IMR-90 (cell line): ENCODE measurements at regions not wholly inside any gene's neighbourhood (a gene's known extent, or its start where the extent isn't known, plus 50 kb on each side); places are given as distances from the start of the nearest gene placed in this dataset.

Experiments
- ATAC-seq: fragments of 200-7000 bp; cut with Tn5 transposase; 2 replicates; pipeline ENCODE4 v1.9.1; 2020; ENCODE audit warnings: low read depth, mild to moderate bottlenecking, moderate library complexity
- BruUV-seq: library from RNA; stranded (reverse); fragments of 400-500 nt; replicated peaks from 2 replicates; lab custom pipeline; 2021; lab: Mats Ljungman, UMichigan
- CTCF ChIA-PET: fragments of 300-600 bp; formaldehyde crosslinking; extraction: SDS; loops from one replicate; lab custom pipeline; 2021; ENCODE audit warnings: antibody characterized with exemption; lab: Yijun Ruan, JAX
- POLR2A ChIA-PET: fragments of 300-600 bp; sonication (Branson Sonifier 250); formaldehyde crosslinking; loops from one replicate; lab custom pipeline; 2022; ENCODE audit warnings: antibody characterized with exemption; ENCODE audit not compliant: unreplicated experiment; lab: Charles Lee
- DNase-seq: peaks from one replicate; pipeline ENCODE4 v3.0.0; 2013
- H2AFZ ChIP-seq: replicated peaks from 2 replicates; pipeline ENCODE3; 2013; ENCODE audit warnings: low read length, mild to moderate bottlenecking; ENCODE audit not compliant: poor library complexity
- H2AK5ac ChIP-seq: 2 replicates; pipeline ENCODE4 v1.6.1; 2013; ENCODE audit warnings: low read depth, low read length, inconsistent platforms
- H2AK9ac ChIP-seq: replicated peaks from 2 replicates; pipeline ENCODE3; 2013; ENCODE audit warnings: mild to moderate bottlenecking, low read depth, low read length, moderate library complexity; ENCODE audit not compliant: poor library complexity
- H2BK120ac ChIP-seq: 2 replicates; pipeline ENCODE4 v1.6.1; 2013; ENCODE audit warnings: low read depth, low read length, inconsistent platforms
- H2BK15ac ChIP-seq: 3 replicates; pipeline ENCODE4 v1.6.1; 2013; ENCODE audit warnings: low read depth, low read length, inconsistent platforms
- H2BK20ac ChIP-seq: 2 replicates; pipeline ENCODE4 v1.6.1; 2013; ENCODE audit warnings: low read depth, mild to moderate bottlenecking, inconsistent platforms, low read length, moderate library complexity
- H2BK5ac ChIP-seq: 2 replicates; pipeline ENCODE4 v1.6.1; 2013; ENCODE audit warnings: mild to moderate bottlenecking, low read depth, low read length, inconsistent platforms; ENCODE audit not compliant: poor library complexity, severe bottlenecking
- H3K14ac ChIP-seq: replicated peaks from 2 replicates; pipeline ENCODE4 v1.6.1; 2013; ENCODE audit warnings: low read depth, low read length, inconsistent platforms
- H3K18ac ChIP-seq: 2 replicates; pipeline ENCODE4 v1.6.1; 2013; ENCODE audit warnings: low read depth, low read length, control low read depth
- H3K23ac ChIP-seq: 2 replicates; pipeline ENCODE4 v1.6.1; 2013; ENCODE audit warnings: low read depth, low read length, inconsistent platforms
- H3K27ac ChIP-seq: 2 replicates; pipeline ENCODE4 v1.5.1; 2013; ENCODE audit warnings: mild to moderate bottlenecking, control low read depth, low read length; ENCODE audit not compliant: insufficient read depth
- H3K27me3 ChIP-seq: 2 replicates; pipeline ENCODE4 v1.6.1; 2013; ENCODE audit warnings: low read length; ENCODE audit not compliant: control insufficient read depth, insufficient read depth
- H3K36me3 ChIP-seq: 2 replicates; pipeline ENCODE4 v1.6.1; 2013; ENCODE audit warnings: low read length, mixed read lengths; ENCODE audit not compliant: control insufficient read depth, insufficient read depth
- H3K4ac ChIP-seq: 2 replicates; pipeline ENCODE4 v1.6.1; 2013; ENCODE audit warnings: low read depth, low read length, inconsistent platforms
- H3K4me1 ChIP-seq: 2 replicates; pipeline ENCODE4 v1.6.1; 2013; ENCODE audit warnings: low read length, mixed read lengths; ENCODE audit not compliant: control insufficient read depth, insufficient read depth
- H3K4me2 ChIP-seq: 2 replicates; pipeline ENCODE4 v1.6.1; 2013; ENCODE audit warnings: low read depth, mild to moderate bottlenecking, control low read depth, low read length, moderate library complexity
- H3K4me3 ChIP-seq: 2 replicates; pipeline ENCODE4 v1.5.1; 2013; ENCODE audit warnings: low read depth, mild to moderate bottlenecking, control low read depth, low read length, moderate library complexity; ENCODE audit not compliant: insufficient read depth
- H3K56ac ChIP-seq: 2 replicates; pipeline ENCODE4 v1.6.1; 2013; ENCODE audit warnings: low read length, inconsistent platforms; ENCODE audit not compliant: insufficient read depth; ENCODE audit errors: extremely low read depth
- H3K79me1 ChIP-seq, 2 experiments: 2 replicates each; pipeline ENCODE4 v1.6.1; 2013; ENCODE audit warnings: low read length in 2 of 2, inconsistent platforms in 1 of 2, low read depth in 1 of 2
- H3K9ac ChIP-seq: 2 replicates; pipeline ENCODE4 v1.6.1; 2013; ENCODE audit warnings: low read depth, low read length, control low read depth
- H3K9me1 ChIP-seq: 2 replicates; pipeline ENCODE4 v1.6.1; 2013; ENCODE audit warnings: low read length, inconsistent platforms; ENCODE audit not compliant: insufficient read depth
- H3K9me3 ChIP-seq: 2 replicates; pipeline ENCODE4 v1.6.1; 2013; ENCODE audit warnings: low read length; ENCODE audit not compliant: control insufficient read depth, insufficient read depth
- H4K20me1 ChIP-seq: 2 replicates; pipeline ENCODE4 v1.6.1; 2013; ENCODE audit warnings: low read length, inconsistent platforms; ENCODE audit not compliant: insufficient read depth
- H4K5ac ChIP-seq: 2 replicates; pipeline ENCODE4 v1.6.1; 2013; ENCODE audit warnings: mild to moderate bottlenecking, low read depth, low read length, control low read depth
- H4K8ac ChIP-seq, 2 experiments: 2 replicates each; pipeline ENCODE4 v1.6.1; 2013; ENCODE audit warnings: low read depth in 2 of 2, low read length in 2 of 2, control low read depth in 1 of 2, inconsistent platforms in 1 of 2
- H4K91ac ChIP-seq: 2 replicates; pipeline ENCODE4 v1.6.1; 2013; ENCODE audit warnings: low read depth, low read length, inconsistent platforms; ENCODE audit not compliant: insufficient read depth
- CHD1 ChIP-seq: IDR thresholded peaks from 2 replicates; pipeline ENCODE4 v1.6.1; 2012; ENCODE audit warnings: low read depth, low read length, improper control_type of control experiment
- FOS ChIP-seq: fragments of 150-350 bp; IDR thresholded peaks from 2 replicates; pipeline ENCODE4 v1.6.1; 2016; ENCODE audit warnings: low read depth, low read length
- NFE2L2 ChIP-seq: fragments of 150-350 bp; IDR thresholded peaks from 2 replicates; pipeline ENCODE4 v1.6.1; 2016; ENCODE audit warnings: low read depth, mild to moderate bottlenecking, low read length
- RCOR1 ChIP-seq: IDR thresholded peaks from 2 replicates; pipeline ENCODE4 v1.6.1; 2012; ENCODE audit warnings: mild to moderate bottlenecking, low read length, improper control_type of control experiment; ENCODE audit not compliant: insufficient replicate concordance
- WGBS, 2 experiments: methylation state at CpG; one replicate each; pipeline versions ENCODE4 v1.1.5 to v1.1.7; 2013; ENCODE audit warnings: missing lambda C conversion rate in 2 of 2; ENCODE audit not compliant: insufficient read length in 1 of 2; ENCODE audit errors: extremely low coverage in 2 of 2; 5-methylcytosine and 5-hydroxymethylcytosine counted together
- dilution Hi-C: fragments of 300-500 bp; cut with HindIII; formaldehyde crosslinking; loops from one replicate; pipeline ENCODE4 v1.14.3; 2018; ENCODE audit warnings: low sequenced_read_pairs; ENCODE audit not compliant: unreplicated experiment
- in situ Hi-C: fragments of 300-500 bp; cut with MboI; formaldehyde crosslinking; loops from 3 replicates; pipeline ENCODE4 v1.14.3; 2019; ENCODE audit warnings: low sequenced_read_pairs, inconsistent platforms, mixed read lengths
- intact Hi-C: fragments of 100-400 bp; cut with micrococcal nuclease; formaldehyde crosslinking; loops from 2 replicates; pipeline ENCODE4 v1.10.0; 2022

DNA sequence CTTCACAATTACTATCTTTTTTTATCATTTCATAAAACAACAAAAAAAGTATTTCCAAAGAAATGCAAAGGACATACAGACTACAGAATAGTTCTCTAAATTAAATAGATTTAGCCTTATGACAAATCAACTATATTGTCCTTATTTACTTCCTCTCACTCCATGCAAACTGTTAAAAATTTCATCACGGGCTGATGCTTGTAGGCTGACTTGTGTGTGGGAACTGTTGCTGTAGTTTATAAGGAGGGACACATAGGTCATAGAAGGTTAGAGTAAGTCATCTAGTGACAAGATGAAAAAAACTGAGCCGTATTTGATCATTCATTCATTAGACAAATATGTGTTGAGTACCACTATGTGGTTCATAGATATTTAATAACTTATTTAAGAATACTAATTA is 232.5 kb upstream of the TBL1XR1 start:
- intact Hi-C loops = no loop called here
- Histone ChIP-seq H2BK5ac (no peak overlapping the region), H3K79me1 (no peaks in the 10 kb centered on the region), H2BK120ac (no peak overlapping the region), H3K56ac (no peak overlapping the region), H4K20me1 (no peaks in the 10 kb centered on the region), H3K36me3 (no peaks in the 10 kb centered on the region), H4K5ac (no peak overlapping the region), H2AFZ (no peak overlapping the region), H3K9me3 (no peaks in the 10 kb centered on the region; the same call in 1 of the 2 replicates), H3K4ac (no peak overlapping the region), H3K4me1 (no peaks in the 10 kb centered on the region), H3K18ac (no peak overlapping the region), H3K4me3 (no peak overlapping the region), H4K91ac (no peak overlapping the region), H4K8ac (no peak overlapping the region), H3K4me2 (no peak overlapping the region), H2AK9ac (no peak overlapping the region), H3K23ac (no peak overlapping the region), H3K27me3 (no peaks in the 10 kb centered on the region; the same call in 1 of the 2 replicates), H2BK20ac (no peak overlapping the region), H3K9me1 (no peaks in the 10 kb centered on the region), H3K14ac (no peak overlapping the region), H3K27ac (no peak overlapping the region), H3K9ac (no peak overlapping the region), H2BK15ac (no peak overlapping the region), H2AK5ac (no peak overlapping the region)
- in situ Hi-C loops = no loop called here
- POLR2A ChIA-PET = no interaction called here
- no peak for ATAC-seq
- BruUV-seq = no TSS peak
- no peak for DNase-seq
- dilution Hi-C loops = no loop called here
- WGBS, 2 experiments = no CpG with 5 or more reads among the region's 2 CpGs
- no peak for TF ChIP-seq RCOR1
- no peak for TF ChIP-seq NFE2L2
- TF ChIP-seq FOS = no peak
- TF ChIP-seq CHD1 = no peak
- CTCF ChIA-PET = no interaction called here
